ENCODE measurements at regions not wholly inside any gene's neighbourhood (a gene's known extent, or its start where the extent isn't known, plus 50 kb on each side); places are given as distances from the start of the nearest gene placed in this dataset.

DNA sequence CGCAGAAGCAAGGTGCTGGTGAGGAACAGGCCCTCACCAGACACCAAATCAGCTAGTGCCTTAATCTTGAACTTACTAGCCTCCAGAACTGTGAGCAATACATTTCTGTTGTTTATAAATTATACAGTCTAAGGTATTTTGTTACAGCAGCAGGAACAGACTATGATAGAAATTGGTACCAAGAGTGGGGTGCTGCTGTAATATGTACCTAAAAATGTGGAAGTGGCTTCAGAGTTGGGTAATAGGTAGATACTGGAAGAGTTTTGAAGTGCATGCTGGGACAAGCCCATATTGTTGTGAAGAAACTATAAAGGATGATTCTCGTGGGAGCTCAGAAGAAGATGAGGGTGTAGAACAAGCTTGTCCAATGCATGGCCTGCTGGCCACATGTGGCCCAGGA, 866.8 kb downstream of the C6orf118 start:
- DNase-seq (no peak), ATAC-seq (no peak)
- H3K27me3 Mint-ChIP-seq = no peaks in the 10 kb centered on the region
- peaks cover 10% of the 10 kb centered on the region for H3K9me3 Mint-ChIP-seq (ENCODE audit: low read depth)
- no peaks in the 10 kb centered on the region for H3K4me1 Mint-ChIP-seq
- H3K4me3 Mint-ChIP-seq = no peak overlapping the region
- POLR2A ChIA-PET = no interaction called here
- H3K27ac Mint-ChIP-seq = no peak overlapping the region
- intact Hi-C loops (cut with DNase I, micrococcal nuclease) = no loop called here
- H3K36me3 Mint-ChIP-seq (ENCODE audit: low read depth) = no peaks in the 10 kb centered on the region
- CTCF ChIA-PET = no interaction called here

DNA sequence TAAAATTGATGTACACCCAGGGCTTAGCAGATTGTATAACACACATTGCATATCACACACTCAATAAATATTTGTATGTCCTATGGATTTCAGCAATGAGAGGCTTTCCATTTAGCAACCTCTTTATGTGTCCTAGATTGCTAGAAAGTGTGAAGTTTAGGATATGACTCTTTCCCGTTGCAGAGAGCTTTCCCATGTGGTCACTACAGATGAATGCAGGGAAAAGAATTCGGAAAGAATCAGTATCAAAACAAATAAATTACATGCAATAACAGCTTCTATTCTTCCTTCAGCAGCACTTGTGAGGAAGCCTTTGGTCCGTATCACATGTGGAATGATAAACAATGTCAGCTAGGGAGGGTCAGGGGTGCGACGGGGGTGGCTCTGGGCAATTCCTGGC, 870.1 kb downstream of the C6orf118 start:
- Mint-ChIP-seq H3K27me3 (no peaks in the 10 kb centered on the region), H3K4me3 (no peak overlapping the region), H3K36me3 (ENCODE audit: low read depth) (no peaks in the 10 kb centered on the region), H3K9me3 (ENCODE audit: low read depth) (peaks cover 12% of the 10 kb centered on the region), H3K27ac (no peak overlapping the region), H3K4me1 (no peaks in the 10 kb centered on the region)
- DNase-seq = no peak
- CTCF ChIA-PET = no interaction called here
- POLR2A ChIA-PET = no interaction called here
- ATAC-seq = no peak
- intact Hi-C loops (cut with DNase I, micrococcal nuclease) = no loop called here

DNA sequence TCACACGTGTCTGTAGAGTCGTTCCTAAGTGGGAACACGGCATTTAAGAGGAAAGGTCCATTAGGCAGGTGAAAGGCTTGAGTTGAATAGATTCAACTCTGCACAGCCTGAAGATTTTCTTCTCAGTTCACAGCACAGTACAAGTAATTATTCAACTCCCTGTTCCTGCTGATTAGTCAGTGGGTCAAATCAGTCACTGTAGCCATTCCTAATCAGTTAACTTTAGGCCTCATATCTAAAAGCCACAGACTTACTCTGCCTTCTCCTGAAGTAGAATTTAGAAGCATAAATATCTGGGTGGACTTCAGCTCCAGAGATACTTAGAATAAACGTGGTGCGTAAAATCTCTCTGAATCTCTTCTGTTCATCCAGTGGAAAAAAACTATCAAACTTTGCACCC, 872.4 kb downstream of the C6orf118 start:
- POLR2A ChIA-PET = no interaction called here
- no peak overlapping the region for H3K4me3 Mint-ChIP-seq
- intact Hi-C loops (cut with DNase I, micrococcal nuclease) = no loop called here
- H3K27me3 Mint-ChIP-seq = no peaks in the 10 kb centered on the region
- ATAC-seq (no peak), DNase-seq (no peak)
- CTCF ChIA-PET = no interaction called here
- no peaks in the 10 kb centered on the region for H3K4me1 Mint-ChIP-seq
- H3K27ac Mint-ChIP-seq = no peak overlapping the region
- no peaks in the 10 kb centered on the region for H3K36me3 Mint-ChIP-seq (ENCODE audit: low read depth)
- H3K9me3 Mint-ChIP-seq (ENCODE audit: low read depth) = peaks cover 8% of the 10 kb centered on the region

DNA sequence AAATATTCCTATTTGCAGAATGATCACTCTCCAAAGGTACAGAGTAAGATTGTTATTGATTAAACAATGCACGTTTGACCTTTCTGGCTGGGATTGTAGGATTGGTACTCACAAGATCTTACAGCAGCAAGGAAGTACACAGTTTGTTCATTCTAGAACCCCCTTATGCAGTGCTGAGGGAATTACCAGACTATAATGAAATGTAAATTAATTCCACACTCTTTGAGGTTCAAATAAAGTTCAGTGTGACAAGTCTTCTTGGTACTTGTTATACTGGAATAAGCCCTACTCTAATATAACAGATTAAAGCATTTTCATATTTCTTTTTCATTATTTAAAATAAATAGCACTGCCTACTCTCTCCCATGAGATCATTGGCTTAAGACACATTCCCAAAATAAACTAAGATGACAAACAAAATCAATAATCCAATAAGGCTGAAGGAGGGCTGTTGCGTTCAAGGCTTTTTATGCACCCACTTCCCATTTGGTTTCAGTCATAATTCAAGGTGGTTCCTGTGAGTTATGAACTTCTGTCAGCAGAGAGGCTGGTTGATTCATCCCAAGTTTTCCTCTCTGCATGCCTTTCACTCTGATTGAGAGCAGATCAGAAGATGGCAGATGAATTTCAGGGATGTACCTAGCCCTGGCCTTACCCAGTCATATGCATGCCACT, 881.5 kb downstream of the C6orf118 start:
- DNase-seq = no peak
- intact Hi-C loops (cut with DNase I, micrococcal nuclease) = no loop called here
- POLR2A ChIA-PET = no interaction called here

DNA sequence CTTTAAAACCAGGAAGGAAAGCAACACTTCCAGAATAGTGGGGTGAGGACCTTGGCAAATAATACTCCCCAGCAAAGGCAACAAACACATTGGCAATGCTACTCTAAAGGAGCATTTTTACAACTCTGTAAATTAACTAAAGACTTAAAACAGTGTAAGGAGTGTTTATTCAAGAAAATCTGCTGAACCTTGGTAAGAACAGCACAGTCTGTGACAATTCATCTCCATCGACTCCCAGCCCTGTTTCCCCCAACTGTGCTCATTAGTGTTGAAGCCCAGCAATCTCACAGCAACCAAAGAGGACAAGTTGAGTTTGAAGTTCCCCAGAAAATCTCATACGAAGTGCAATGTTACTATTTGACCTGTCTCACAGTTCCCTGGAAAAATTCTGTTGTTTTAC, 884.9 kb downstream of the C6orf118 start:
- CTCF ChIA-PET = no interaction called here
- no peak for ATAC-seq
- intact Hi-C loops (cut with DNase I, micrococcal nuclease) = no loop called here
- H3K36me3 Mint-ChIP-seq (ENCODE audit: low read depth) = no peaks in the 10 kb centered on the region
- H3K27me3 Mint-ChIP-seq = no peaks in the 10 kb centered on the region
- POLR2A ChIA-PET = no interaction called here
- H3K9me3 Mint-ChIP-seq (ENCODE audit: low read depth) = peaks cover 17% of the 10 kb centered on the region
- no peak for DNase-seq
- no peaks in the 10 kb centered on the region for H3K4me1 Mint-ChIP-seq
- no peak overlapping the region for H3K4me3 Mint-ChIP-seq
- no peak overlapping the region for H3K27ac Mint-ChIP-seq

More for the DNA sequence above, 881.5 kb downstream of the C6orf118 start:
- CTCF ChIA-PET = no interaction called here
- Mint-ChIP-seq H3K36me3 (ENCODE audit: low read depth) (no peaks in the 10 kb centered on the region), H3K4me1 (no peaks in the 10 kb centered on the region), H3K27ac (no peak overlapping the region), H3K4me3 (no peak overlapping the region), H3K27me3 (no peaks in the 10 kb centered on the region), H3K9me3 (ENCODE audit: low read depth) (peaks cover 17% of the 10 kb centered on the region)
- ATAC-seq = no peak

DNA sequence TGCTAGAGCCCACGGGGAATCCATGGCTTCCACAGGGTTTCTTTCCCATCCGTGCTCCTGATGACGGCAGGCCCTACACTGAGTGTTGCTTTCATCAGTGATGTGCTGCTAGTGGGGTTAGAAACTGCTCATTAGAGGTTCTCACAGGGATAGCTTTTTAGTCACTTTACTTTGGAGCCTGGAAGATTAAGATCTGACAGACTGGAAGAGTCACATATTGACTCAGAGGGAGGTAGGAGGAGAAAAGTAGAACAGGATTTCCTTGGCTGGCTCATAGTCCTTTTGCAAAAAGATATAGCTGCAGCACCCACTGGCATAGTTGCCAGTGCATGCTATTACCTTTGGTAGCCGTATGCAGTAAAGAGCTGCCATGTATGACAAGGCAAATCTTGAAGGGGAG, 890.3 kb downstream of the C6orf118 start:
- ATAC-seq = no peak
- ChIA-PET POLR2A (no interaction called here), CTCF (interaction anchor here (0.7 kb wide), 1 partner anchor 43 kb away, joined by 4 read pairs; no protein-coding TSS in a partner anchor)
- Mint-ChIP-seq H3K4me3 (no peak overlapping the region), H3K27ac (no peak overlapping the region), H3K9me3 (ENCODE audit: low read depth) (peaks cover 14% of the 10 kb centered on the region), H3K27me3 (no peaks in the 10 kb centered on the region), H3K4me1 (no peaks in the 10 kb centered on the region), H3K36me3 (ENCODE audit: low read depth) (no peaks in the 10 kb centered on the region)
- DNase-seq = no peak
- intact Hi-C loops (cut with DNase I, micrococcal nuclease) = no loop called here

DNA sequence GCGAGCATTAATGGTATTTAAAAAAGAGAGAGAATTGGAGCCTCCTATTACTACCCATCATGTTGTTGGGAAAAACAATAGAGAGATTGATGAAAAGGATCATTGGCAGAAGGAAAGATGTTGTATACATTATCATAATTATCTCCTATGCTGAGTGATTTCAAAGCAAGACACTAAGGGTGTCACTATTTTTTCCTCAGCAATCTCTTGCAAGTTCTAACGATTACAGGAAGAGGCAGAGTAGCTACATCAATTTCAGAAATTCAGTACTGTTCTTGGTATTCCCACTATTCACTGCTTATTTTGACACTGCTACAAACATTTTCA, 891.2 kb downstream of the C6orf118 start:
- no peak for DNase-seq
- intact Hi-C loops (cut with DNase I, micrococcal nuclease) = no loop called here
- Mint-ChIP-seq H3K4me1 (no peaks in the 10 kb centered on the region), H3K27ac (no peak overlapping the region), H3K9me3 (ENCODE audit: low read depth) (peaks cover 7% of the 10 kb centered on the region), H3K36me3 (ENCODE audit: low read depth) (no peaks in the 10 kb centered on the region), H3K4me3 (no peak overlapping the region), H3K27me3 (no peaks in the 10 kb centered on the region)
- ChIA-PET POLR2A (no interaction called here), CTCF (no interaction called here)
- ATAC-seq = no peak

DNA sequence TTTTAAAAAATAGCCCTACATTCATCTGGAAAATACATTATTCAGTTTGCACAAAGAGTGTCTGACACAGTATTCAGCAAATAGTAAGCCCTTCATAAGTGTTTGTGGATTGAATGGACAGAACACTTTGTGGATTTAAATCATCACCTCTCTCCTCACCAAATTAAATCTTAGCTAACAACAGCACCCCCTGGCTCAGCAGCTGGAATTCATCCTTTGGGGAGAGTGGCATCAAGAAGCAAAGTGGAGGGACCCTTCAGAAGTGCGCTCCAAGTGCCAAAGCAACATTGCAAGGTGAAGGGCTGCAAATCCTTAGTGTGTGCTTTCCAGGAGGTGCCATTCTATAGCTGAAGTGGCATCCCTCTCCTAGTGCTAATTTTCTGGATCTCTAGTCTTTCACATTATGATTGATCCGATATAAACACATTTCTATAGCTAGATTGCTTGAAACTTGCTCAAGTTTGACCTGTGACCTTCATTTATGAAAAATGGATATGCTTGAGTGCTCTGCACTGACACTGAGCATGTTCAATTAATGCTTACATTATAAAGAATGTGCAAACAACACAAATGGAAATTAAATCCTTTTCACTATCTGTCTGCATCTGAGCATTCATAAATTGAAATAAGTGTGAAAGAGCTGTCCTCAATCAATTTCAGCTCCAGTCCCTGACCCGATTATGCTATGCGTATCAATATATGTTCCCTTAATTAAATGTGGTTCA, 891.7 kb downstream of the C6orf118 start:
- Mint-ChIP-seq H3K27ac (no peak overlapping the region), H3K36me3 (ENCODE audit: low read depth) (no peaks in the 10 kb centered on the region), H3K27me3 (no peaks in the 10 kb centered on the region), H3K9me3 (ENCODE audit: low read depth) (peaks cover 7% of the 10 kb centered on the region), H3K4me3 (no peak overlapping the region), H3K4me1 (no peaks in the 10 kb centered on the region)
- intact Hi-C loops (cut with DNase I, micrococcal nuclease) = no loop called here
- no peak for DNase-seq
- ChIA-PET POLR2A (no interaction called here), CTCF (no interaction called here)
- no peak for ATAC-seq

DNA sequence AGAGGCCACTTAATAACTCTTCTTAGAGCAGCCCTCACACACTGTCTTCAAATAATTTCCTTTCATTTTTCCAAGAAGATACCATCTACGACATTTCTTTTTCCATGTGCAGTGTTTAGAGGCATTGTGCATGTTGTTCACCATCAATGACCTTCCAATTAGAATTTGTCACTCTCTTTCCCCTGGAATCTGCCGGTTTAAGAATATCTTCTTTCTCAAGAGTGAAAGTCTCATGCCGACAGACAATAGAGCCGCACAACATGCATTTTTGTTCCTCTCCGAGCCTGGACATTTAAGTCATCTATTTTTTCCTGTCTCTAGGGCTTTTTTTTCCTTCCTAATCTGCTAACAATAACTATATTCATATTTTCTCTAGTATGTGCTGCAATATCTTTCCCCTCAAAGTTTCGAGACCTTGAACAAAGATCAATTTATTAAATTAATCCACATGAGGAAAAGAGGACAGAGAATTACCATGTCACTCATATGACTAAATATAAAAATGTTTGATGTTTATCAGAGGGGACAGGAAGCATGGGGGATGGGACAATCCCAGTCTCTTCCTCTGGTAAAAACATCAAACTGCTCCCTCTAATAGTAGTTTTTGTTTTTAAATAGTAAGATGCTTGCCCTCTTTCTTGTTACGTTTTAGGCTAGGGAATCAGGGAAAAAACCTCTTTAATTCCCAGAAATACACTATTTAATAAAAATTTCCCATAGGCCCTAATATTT, 893.4 kb downstream of the C6orf118 start:
- H3K27me3 Mint-ChIP-seq = no peaks in the 10 kb centered on the region
- DNase-seq = no peak
- CTCF ChIA-PET = no interaction called here
- intact Hi-C loops (cut with DNase I, micrococcal nuclease) = no loop called here
- no peak for ATAC-seq
- POLR2A ChIA-PET = no interaction called here
- no peaks in the 10 kb centered on the region for H3K4me1 Mint-ChIP-seq
- H3K27ac Mint-ChIP-seq = no peak overlapping the region
- H3K4me3 Mint-ChIP-seq = no peak overlapping the region
- peaks cover 2% of the 10 kb centered on the region for H3K9me3 Mint-ChIP-seq (ENCODE audit: low read depth)
- no peaks in the 10 kb centered on the region for H3K36me3 Mint-ChIP-seq (ENCODE audit: low read depth)

DNA sequence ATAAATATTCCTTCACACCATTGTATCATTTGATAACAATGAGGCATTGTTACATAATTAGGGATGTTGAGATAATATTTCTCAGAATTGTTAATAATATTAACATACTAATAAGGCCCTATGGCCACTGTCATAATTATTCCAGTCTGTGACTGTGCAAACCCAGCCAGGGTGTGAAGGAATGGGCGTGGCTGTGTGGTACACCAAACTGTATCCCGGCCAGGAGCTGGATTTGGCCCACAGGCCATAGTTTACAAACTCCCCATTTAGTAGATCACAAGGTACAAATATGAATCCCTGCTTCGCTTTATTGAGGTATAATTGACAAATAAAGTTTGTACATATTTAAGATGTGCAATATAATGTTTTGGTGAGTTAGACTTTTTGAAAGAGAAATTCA, 894.7 kb downstream of the C6orf118 start:
- ChIA-PET POLR2A (no interaction called here), CTCF (no interaction called here)
- H3K9me3 Mint-ChIP-seq (ENCODE audit: low read depth) = no peaks in the 10 kb centered on the region
- H3K4me3 Mint-ChIP-seq = no peak overlapping the region
- intact Hi-C loops (cut with DNase I, micrococcal nuclease) = no loop called here
- H3K27me3 Mint-ChIP-seq = no peaks in the 10 kb centered on the region
- ATAC-seq (no peak), DNase-seq (no peak)
- H3K4me1 Mint-ChIP-seq = no peaks in the 10 kb centered on the region
- H3K36me3 Mint-ChIP-seq (ENCODE audit: low read depth) = no peaks in the 10 kb centered on the region
- H3K27ac Mint-ChIP-seq = no peak overlapping the region

DNA sequence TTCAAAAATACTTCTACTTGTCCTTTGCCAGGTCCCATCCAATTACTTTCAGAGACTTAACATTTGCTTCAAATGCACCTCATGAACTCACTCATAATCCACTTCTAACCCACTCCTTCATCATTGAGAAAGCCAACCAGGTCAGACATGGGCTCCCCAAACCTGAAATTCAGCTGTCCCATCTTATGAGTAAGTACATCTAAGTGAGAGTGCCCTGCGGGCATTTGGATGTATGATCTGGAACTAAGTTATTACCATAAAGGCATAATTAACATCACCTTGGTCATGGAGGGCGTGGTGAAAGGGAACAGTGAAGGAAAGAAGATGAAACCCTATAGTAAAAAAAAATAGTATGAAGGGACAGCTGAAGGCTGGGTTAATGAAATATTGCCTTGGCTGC, 896.8 kb downstream of the C6orf118 start:
- CTCF ChIA-PET = no interaction called here
- no peaks in the 10 kb centered on the region for H3K36me3 Mint-ChIP-seq (ENCODE audit: low read depth)
- POLR2A ChIA-PET = no interaction called here
- no peaks in the 10 kb centered on the region for H3K27me3 Mint-ChIP-seq
- ATAC-seq (no peak), DNase-seq (no peak)
- no peak overlapping the region for H3K4me3 Mint-ChIP-seq
- intact Hi-C loops (cut with DNase I, micrococcal nuclease) = no loop called here
- H3K9me3 Mint-ChIP-seq (ENCODE audit: low read depth) = no peaks in the 10 kb centered on the region
- no peak overlapping the region for H3K27ac Mint-ChIP-seq
- no peaks in the 10 kb centered on the region for H3K4me1 Mint-ChIP-seq

DNA sequence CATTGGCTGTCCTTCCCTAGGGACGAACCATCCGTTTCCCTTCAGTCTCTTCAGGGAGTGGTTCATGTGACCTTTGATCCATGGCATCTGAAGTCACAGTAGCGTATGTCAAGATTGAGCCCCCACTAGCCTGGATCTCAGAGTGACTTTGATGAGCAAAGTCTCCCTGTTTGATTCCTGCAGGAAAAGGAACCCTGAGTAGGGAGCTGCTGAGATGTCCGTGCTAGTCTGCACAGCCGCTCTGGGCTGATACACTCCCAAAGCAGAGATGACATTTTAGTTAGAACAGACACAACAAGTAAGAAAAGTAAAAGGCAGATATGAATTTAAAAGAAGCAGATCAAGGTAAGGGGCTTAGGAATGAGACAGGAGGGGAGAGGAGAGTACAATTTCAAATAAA, 899.4 kb downstream of the C6orf118 start:
- H3K9me3 Mint-ChIP-seq (ENCODE audit: low read depth) = no peaks in the 10 kb centered on the region
- ATAC-seq (no peak), DNase-seq (no peak)
- intact Hi-C loops (cut with DNase I, micrococcal nuclease) = no loop called here
- CTCF ChIA-PET = no interaction called here
- POLR2A ChIA-PET = interaction anchor here (0.6 kb wide), 1 partner anchor 112 kb away, joined by 3 read pairs; no protein-coding TSS in a partner anchor
- H3K36me3 Mint-ChIP-seq (ENCODE audit: low read depth) = no peaks in the 10 kb centered on the region
- H3K4me1 Mint-ChIP-seq = no peaks in the 10 kb centered on the region
- H3K4me3 Mint-ChIP-seq = no peak overlapping the region
- no peak overlapping the region for H3K27ac Mint-ChIP-seq
- H3K27me3 Mint-ChIP-seq = no peaks in the 10 kb centered on the region

All from activated CD4-positive, alpha-beta T cell treated with anti-CD3 and anti-CD28 coated beads for 36 hours (primary cell).